ENCODE measurements at regions not wholly inside any gene's neighbourhood (a gene's known extent, or its start where the extent isn't known, plus 50 kb on each side); places are given as distances from the start of the nearest gene placed in this dataset.

GRCh38 chr6:119818876-119819275 lies 469.3 kb upstream of the MAN1A1 start:
- TF ChIP-seq POLR2A (IDR thresholded peaks at IDR 0.05): no peak
- TF ChIP-seq, protein P1, sequence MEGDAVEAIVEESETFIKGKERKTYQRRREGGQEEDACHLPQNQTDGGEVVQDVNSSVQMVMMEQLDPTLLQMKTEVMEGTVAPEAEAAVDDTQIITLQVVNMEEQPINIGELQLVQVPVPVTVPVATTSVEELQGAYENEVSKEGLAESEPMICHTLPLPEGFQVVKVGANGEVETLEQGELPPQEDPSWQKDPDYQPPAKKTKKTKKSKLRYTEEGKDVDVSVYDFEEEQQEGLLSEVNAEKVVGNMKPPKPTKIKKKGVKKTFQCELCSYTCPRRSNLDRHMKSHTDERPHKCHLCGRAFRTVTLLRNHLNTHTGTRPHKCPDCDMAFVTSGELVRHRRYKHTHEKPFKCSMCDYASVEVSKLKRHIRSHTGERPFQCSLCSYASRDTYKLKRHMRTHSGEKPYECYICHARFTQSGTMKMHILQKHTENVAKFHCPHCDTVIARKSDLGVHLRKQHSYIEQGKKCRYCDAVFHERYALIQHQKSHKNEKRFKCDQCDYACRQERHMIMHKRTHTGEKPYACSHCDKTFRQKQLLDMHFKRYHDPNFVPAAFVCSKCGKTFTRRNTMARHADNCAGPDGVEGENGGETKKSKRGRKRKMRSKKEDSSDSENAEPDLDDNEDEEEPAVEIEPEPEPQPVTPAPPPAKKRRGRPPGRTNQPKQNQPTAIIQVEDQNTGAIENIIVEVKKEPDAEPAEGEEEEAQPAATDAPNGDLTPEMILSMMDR (IDR thresholded peaks at IDR 0.05): no peak

Measured in body of pancreas (tissue), 4 donors.